ENCODE measurements at regions not wholly inside any gene's neighbourhood (a gene's known extent, or its start where the extent isn't known, plus 50 kb on each side); places are given as distances from the start of the nearest gene placed in this dataset.
"Not testable (repeated sequence)": the region's sequence is repeated elsewhere in the genome, so short reads cannot be mapped to it uniquely, and the experiment has no call there.

DNA sequence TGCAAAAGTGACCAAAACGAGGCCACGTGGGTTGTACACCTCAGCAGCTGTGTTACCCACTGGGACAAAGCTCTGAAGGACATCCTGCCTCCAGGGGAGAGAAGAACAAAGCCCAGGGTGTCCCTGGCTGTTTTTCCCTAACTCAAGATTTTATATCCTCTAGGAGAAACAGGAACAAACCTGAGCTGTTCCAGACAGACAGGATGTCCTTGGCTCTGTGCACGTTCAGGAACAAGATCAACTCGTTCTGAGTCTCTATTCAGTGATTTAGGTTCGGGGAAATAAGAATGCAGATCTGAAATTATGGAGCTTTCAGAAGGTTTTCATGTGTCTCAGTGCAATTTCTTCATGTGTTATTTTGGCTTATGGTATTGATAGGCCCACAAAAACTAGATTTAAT is 465.3 kb downstream of the TMEM121 start:
- not testable (repeated sequence) for DNase-seq

DNA sequence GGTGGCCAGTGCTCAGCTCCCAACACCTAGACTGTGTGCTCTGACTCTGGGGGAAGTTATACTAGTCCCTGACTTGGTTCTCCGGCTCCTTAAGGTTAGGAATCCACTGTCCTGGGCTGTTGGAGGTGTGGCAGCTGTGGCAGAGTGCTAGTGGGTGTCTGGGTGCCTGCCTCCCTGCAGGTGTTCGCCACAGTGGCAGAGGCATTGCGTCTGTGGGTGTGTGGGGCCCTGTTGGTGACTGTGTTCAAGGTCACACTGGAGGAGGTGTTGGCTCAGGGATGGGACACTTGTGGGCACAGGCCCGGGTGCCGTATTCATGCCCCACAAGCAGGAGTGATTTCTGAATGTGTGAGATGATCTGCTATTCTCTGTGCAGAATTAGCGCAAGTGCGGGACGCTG is 467.4 kb downstream of the TMEM121 start:
- DNase-seq: no peak

DNA sequence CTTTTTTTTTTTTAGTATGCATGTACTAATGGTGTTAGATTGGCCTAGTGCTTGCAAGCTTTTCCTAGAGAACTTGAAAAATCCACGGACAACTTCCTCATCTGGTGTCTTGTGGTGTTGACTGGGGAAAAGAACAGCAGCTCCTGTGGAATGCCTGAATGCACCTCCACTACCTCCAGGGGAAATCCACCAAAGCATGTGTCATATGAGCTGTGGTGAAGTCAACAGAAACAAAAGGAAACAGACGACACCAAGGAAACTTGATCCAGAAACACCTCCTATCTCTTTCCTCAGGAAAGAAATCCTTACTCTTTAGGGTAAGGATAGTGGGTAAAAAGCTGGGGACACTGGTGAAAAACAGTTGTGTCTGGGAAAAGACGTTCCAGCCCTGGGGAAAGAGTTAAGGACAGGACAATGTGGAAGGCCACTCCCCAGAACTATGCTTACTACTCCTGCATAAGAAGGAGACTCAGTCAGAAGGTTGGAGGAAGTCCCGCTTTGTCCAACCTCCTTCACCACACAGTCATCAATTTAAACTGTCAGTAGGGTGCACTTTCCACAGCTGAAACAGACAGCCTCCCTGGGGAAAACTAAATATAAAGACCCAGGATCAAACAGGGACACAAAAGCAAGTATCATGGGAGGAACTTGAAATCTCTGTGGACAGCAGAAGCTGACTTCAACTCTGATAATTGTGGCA is 468.8 kb downstream of the TMEM121 start:
- not testable (repeated sequence) for DNase-seq

DNA sequence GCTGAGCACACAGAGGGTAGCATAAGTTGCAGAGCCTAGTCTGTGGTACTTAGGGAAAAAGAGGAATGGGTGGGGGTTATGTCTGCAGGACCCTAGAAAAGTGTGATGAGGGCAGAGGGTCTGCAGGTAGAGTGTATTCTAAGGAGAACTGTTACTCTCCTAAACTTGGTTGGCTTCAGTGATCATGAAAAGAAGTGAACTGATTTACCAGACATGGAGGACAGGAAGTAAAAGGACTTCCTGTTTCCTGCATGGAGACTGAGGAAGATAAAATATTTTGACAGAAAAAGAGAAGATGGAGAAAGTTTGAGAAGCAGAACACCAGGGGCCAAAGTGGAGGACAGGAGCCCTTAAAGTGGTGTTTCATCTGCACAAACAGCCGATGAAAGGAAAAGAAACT is 472.2 kb downstream of the TMEM121 start:
- DNase-seq: not testable (repeated sequence)

DNA sequence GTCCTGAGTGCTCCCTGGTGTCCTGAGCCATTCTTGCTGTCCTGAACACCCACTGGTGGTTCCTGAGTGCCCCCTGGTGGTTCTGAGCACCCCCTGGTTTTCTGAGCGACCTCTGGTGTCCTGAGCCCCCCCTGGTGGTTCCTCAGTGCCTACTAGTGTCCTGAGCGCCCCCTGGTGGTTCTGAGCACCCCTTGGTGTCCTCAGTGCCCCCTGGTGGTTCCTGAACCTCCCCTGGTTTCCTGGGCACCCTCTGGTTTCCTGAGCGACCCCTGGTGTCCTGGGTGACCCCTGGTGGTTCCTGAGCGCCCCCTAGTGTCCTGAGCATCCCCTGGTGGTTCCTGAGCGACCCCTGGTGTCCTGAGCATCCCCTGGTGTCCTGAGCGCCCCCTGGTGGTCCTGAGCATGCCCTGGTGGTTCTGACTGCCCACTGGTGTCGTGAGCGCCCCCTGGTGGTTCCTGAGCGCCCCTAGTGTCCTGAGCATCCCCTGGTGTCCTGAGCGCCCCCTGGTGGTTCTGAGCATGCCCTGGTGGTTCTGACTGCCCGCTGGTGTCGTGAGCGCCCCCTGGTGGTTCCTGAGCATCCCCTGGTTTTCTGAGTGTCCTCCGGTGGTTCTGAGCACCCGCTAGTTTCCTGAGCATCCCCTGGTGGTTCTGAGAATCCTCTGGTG is 473.1 kb downstream of the TMEM121 start:
- peak; percentile 65 for DNase-seq

GRCh38 chr14:106000029-106000511 is 473.7 kb downstream of the TMEM121 start:
- not testable (repeated sequence) for DNase-seq

- not testable (repeated sequence) for DNase-seq
Observed at GRCh38 chr14:106001277-106001676, 474.9 kb downstream of the TMEM121 start.

GRCh38 chr14:106003351-106003750 is 477.0 kb downstream of the TMEM121 start:
- DNase-seq: no peak

DNA sequence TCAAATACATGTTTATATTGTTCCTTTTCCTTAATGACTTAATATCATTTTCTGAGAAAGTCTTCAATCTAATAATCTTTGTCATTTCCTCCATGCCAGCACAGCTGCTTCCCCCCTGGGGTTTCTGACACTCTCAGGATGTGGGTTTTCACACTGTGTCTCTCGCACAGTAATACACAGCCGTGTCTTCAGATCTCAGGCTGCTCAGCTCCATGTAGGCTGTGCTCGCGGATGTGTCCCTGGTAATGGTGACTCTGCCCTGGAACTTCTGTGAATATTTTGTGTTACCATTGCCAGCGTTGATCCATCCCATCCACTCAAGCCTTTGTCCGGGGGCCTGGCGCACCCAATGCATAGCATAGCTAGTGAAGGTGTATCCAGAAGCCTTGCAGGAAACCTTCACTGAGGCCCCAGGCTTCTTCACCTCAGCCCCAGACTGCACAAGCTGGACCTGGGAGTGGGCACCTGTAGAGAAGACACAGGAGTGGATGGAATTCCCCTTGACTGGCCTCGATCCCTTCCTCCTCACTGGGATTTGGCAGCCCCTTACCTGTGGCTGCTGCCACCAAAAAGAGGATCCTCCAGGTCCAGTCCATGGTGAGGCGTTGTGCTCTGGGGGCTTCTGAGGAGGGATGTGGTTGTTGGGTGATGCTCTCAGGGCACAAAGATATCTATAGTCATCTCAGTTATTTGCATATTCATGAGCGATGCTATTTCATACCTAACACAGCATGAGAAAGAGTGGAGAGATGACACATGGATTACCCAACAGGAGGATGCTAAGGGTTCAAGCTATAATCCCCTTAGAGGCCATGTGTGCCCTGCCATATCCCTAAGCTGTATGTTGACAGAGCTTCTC is 478.8 kb downstream of the TMEM121 start:
- not testable (repeated sequence) for DNase-seq

- DNase-seq: peak; percentile 46
Observed at GRCh38 chr14:106006043-106006442, 479.7 kb downstream of the TMEM121 start.

DNA sequence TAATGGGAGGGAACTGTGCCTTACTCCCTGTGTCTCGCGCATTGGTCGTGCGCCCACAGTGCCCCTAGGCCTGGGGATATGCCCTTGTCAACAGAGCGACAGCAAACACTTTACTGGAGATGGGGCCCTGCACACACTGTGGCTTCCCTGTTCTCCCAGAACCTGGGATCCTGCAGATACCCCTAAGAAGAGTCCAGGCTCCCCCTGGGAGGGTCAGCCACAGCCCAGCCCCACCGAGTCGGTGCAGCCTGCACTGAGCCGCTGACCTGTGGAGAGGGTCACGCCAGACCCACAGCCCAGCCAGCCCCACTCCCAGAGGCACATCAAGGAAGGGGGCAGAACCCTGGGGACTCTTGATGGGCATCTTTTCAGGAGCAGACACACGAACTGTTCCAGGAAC is 480.3 kb downstream of the TMEM121 start:
- not testable (repeated sequence) for DNase-seq

GRCh38 chr14:106010783-106011182 is 484.4 kb downstream of the TMEM121 start:
- DNase-seq: no peak

GRCh38 chr14:106011631-106012360 is 485.4 kb downstream of the TMEM121 start:
- peak; percentile 78 for DNase-seq

DNA sequence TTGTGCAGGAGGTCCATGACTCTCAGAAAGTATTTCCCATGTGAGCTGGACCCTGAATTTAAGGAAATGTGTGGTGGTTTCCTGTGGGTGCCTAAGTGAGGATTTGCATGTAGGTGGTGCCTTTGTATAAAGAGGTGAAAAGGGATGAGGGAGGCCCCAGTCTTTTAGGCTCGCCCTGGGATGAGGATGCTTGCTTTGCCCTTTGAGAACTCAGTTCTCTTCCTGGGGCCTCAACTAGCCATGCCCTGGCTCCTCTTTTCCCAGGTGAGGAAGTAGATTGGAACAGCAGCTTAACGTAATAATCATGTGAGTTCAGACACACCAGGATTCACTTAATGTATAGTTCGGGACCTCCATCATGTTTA is 486.0 kb downstream of the TMEM121 start:
- not testable (repeated sequence) for DNase-seq

DNA sequence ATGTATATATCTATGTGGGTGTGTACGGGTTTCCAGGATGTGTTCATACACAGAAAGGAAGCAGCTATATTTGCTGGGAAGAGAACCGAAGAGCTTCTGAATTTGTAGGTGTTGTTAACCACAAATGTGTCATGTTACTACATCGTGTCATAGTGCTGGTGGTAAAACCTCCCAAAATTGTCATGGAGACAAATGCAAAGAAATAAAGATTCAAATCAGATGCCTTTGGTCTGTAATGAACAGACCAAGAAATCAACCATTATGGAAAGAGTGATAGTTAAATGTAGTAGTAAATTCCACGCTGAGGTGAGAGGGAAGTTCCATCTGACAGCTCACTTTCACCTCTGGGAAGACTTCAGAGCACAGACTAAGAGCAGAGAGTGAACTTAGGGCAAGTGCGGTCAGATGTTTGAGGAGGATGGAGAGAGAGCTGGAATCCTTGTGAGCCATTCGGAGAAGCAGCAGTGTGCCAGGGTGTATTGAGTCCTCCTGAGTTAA is 487.5 kb downstream of the TMEM121 start:
- no peak for DNase-seq

DNA sequence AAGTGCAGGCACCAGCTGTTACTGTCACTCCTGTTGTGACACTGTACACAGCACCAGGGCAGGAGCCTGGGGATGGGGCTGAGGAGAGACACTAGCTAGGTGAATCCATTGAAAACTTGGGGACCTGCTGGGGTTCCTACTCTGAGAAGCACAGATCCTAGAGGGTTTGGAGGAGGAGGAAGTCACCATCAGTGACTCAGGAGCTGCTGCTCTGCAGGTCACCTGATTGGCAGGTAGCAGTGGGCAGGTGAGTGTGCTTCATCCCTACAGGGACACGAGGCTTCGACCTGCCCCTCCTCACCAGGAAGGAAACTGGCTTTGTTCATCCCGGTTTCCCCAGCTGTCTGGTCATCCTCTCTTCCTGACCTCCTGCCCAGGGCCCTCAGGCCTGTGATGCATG is 491.6 kb downstream of the TMEM121 start:
- DNase-seq: not testable (repeated sequence)

DNA sequence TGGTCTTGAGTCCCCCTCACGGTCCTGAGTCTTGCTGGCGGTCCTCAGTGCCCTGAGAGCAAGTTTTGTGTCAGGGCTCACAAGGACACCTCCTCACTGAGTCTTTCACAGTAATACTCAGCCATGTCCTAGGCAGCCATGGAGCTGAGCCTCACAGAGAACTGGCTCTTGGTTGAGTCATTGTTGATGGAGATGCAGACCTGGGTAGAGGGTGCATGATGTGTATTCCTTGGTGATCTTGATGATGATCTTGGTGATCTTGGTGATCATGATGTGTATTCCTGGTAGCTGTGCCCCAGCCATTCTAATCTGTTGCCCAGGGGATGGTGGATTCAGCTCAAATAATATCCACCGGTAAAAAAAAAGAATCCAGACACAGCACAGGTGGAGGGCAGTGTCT is 495.4 kb downstream of the TMEM121 start:
- DNase-seq: no peak

- DNase-seq: not testable (repeated sequence)
Observed at GRCh38 chr14:106022648-106023047, 496.3 kb downstream of the TMEM121 start.

DNA sequence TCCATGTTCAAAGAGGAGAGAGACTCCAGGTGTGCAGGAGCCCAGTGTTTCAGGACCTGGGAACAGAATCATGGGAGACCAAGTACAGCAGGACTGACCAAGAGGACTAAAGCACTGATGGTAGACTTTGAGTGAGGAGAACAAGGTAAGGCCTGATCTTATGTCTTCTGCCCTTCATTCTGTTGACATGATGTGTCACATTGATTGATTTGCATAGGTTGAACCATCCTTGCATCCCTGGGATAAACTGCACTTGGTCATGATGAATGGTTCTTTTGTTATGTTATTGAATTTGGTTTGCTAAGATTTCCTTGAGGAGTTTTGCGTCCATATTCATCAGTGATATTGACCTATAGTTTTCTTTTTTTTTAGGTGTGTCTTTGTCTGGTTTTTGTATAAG is 497.0 kb downstream of the TMEM121 start:
- no peak for DNase-seq

- no peak for DNase-seq
Observed at GRCh38 chr14:106024983-106025604, 498.7 kb downstream of the TMEM121 start.

DNA sequence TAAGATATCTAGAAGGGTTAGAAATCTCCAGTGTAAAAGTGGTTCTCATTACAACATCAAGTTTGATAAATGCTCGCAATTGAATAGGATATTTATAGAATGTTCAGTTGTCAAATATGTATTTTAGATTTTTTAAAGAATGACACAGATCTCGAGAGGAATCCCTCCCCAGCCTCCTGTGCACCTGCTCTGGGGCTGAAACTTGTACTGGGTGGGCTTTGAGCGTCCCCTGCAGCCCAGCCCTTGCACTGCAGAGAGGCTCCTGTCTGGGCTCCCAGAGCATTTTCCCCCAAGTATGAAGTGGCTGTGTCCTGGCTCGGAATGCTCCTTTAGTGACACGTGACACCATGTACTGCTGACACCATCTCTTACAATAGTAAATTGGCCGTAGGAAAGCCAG is 499.6 kb downstream of the TMEM121 start:
- DNase-seq: no peak

DNA sequence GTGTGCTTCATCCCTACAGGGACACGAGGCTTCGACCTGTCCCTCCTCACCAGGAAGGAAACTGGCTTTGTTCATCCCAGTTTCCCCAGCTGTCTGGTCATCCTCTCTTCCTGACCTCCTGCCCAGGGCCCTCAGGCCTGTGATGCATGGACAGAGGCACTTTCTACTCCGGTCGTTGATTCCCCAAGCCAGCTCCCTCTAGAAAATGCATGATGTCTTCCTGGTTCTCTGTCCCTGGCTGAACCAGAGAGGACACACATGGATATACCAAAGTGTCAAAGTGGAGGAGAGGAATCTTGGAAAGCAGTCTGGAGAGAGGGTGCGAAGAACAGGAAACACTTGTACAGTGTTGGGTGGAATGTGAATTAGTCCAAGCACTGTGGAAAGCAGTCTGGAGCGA is 501.4 kb downstream of the TMEM121 start:
- DNase-seq: not testable (repeated sequence)
